ENCODE measurements at regions not wholly inside any gene's neighbourhood (a gene's known extent, or its start where the extent isn't known, plus 50 kb on each side); places are given as distances from the start of the nearest gene placed in this dataset.

- TF ChIP-seq CTCF (IDR thresholded peaks at IDR 0.05) (no peak), ZFX (IDR thresholded peaks at IDR 0.05; ENCODE audit: borderline replicate concordance) (no peak)
Observed at GRCh38 chr10:34933676-34934075, 118.6 kb upstream of the PARD3 start.

All from 22Rv1 (cell line).